ENCODE measurements at regions not wholly inside any gene's neighbourhood (a gene's known extent, or its start where the extent isn't known, plus 50 kb on each side); places are given as distances from the start of the nearest gene placed in this dataset.
A peak's percentile ranks its signal among the peaks of the same experiment; 100 is the strongest.

GRCh38 chr2:193521523-193521922 lies 1326.8 kb upstream of the TMEFF2 start:
- Histone ChIP-seq H3K27ac (ENCODE audit: extremely low read length, insufficient read depth, low read length) (no peak overlapping the region), H3K9me3 (ENCODE audit: low read length) (no peaks in the 10 kb centered on the region), H3K4me1 (ENCODE audit: insufficient read depth, low read length) (peaks cover 7% of the 10 kb centered on the region), H3K27me3 (ENCODE audit: control insufficient read depth in 1 of 2, insufficient read depth in 2 of 2, low read length in 2 of 2) (no peaks in the 10 kb centered on the region), H4K20me1 (ENCODE audit: insufficient read depth, low read length) (no peaks in the 10 kb centered on the region), H3K9ac (ENCODE audit: insufficient read depth, low read depth, low read length) (no peak overlapping the region), H3K4me3 (replicated peaks in 1 of 3; ENCODE audit: insufficient read depth in 1 of 3, low read depth in 2 of 3, low read length in 3 of 3) (no peak overlapping the region), H3K79me2 (ENCODE audit: insufficient read depth, low read length) (no peaks in the 10 kb centered on the region), H2AFZ (ENCODE audit: low read length) (no peak overlapping the region), H3K4me2 (ENCODE audit: low read depth, low read length) (no peak overlapping the region), H3K36me3 (replicated peaks in 1 of 2; ENCODE audit: control insufficient read depth in 1 of 2, insufficient read depth in 2 of 2, low read length in 2 of 2) (no peaks in the 10 kb centered on the region)
- FAIRE-seq = no peak
- WGBS (ENCODE audit: low lambda C conversion rate) = 4% methylated on average over 2 of the region's 2 CpGs
- in situ Hi-C loops (cut with HindIII; ENCODE audit: extremely low pct_ligation_motif_present, low pct_unique_long_range_greater_than_20kb) (no loop called here), intact Hi-C loops (cut with micrococcal nuclease; ENCODE audit: unreplicated experiment) (loop anchor here (1.0 kb wide), 1 partner anchor 36 kb away; no protein-coding TSS in a partner anchor)
- no peak for ATAC-seq
- BruUV-seq (replicated peaks) = no TSS peak
- peak; percentile 5 for DNase-seq (ENCODE audit: low spot score)
- TF ChIP-seq ZNF326 (CRISPR knock-in tag; IDR thresholded peaks at IDR 0.05; ENCODE audit: borderline replicate concordance) = no peak
- peak; percentile 36; the same call in 1 of the 2 replicates for TF ChIP-seq HNF4A (CRISPR knock-in tag; IDR thresholded peaks at IDR 0.05)
- TF ChIP-seq CEBPB (IDR thresholded peaks at IDR 0.05; ENCODE audit: borderline replicate concordance, low read depth, low read length) = peak; percentile 24; the same call in 1 of the 2 replicates
- ChIA-PET CTCF (ENCODE audit: low intra/inter-chr PET ratio, low total read pairs) (no interaction called here), POLR2A (no interaction called here)

DNA sequence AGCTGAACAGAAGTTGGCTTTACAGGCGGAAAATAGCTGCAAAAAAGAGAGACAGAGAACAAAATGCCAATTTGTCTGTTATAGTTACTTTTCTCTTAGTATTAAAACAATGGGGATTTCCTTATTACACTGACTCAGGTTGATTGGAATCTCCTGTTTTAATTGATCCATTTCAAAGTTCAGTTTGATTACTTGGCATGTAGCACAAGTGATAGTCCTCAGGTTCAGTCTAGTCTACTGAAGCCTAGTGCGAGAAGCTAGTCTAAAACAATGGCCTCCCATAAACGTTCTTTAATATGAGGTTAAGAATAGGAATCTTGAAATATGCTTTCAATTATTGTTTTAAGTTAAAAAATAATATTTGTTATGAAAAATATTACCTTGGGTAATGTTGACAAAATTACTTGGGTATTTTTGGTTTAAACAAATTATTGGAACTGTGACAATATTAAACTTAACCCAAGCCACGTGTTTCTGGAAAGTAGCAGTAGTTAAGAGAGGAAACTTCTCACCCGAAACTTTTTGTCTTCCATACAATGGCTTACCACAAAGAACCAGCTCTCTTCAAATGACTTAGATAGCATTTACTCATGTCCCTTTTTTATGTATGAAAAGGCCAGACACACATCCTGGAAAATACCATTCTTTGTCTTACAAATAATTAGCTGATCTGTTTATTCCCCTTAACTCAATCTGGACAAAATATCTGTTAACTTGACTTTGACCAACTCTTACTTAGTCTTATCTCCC lies 1326.2 kb upstream of the TMEFF2 start:
- no peak overlapping the region for H3K4me2 ChIP-seq (ENCODE audit: low read depth, low read length)
- H3K36me3 ChIP-seq (replicated peaks in 1 of 2; ENCODE audit: control insufficient read depth in 1 of 2, insufficient read depth in 2 of 2, low read length in 2 of 2) = no peaks in the 10 kb centered on the region
- no peaks in the 10 kb centered on the region for H4K20me1 ChIP-seq (ENCODE audit: insufficient read depth, low read length)
- H3K4me1 ChIP-seq (ENCODE audit: insufficient read depth, low read length) = peaks cover 7% of the 10 kb centered on the region
- DNase-seq (ENCODE audit: low spot score) = no peak
- H3K27ac ChIP-seq (ENCODE audit: extremely low read length, insufficient read depth, low read length) = no peak overlapping the region
- 54% methylated on average over 5 of the region's 5 CpGs for WGBS (ENCODE audit: low lambda C conversion rate)
- no peak overlapping the region for H3K4me3 ChIP-seq (replicated peaks in 1 of 3; ENCODE audit: insufficient read depth in 1 of 3, low read depth in 2 of 3, low read length in 3 of 3)
- no peak for ATAC-seq
- H3K9me3 ChIP-seq (ENCODE audit: low read length) = no peaks in the 10 kb centered on the region
- POLR2A ChIA-PET = no interaction called here
- in situ Hi-C loops (cut with HindIII; ENCODE audit: extremely low pct_ligation_motif_present, low pct_unique_long_range_greater_than_20kb) (no loop called here), intact Hi-C loops (cut with micrococcal nuclease; ENCODE audit: unreplicated experiment) (loop anchor here (1.0 kb wide), 1 partner anchor 36 kb away; no protein-coding TSS in a partner anchor)
- no peak overlapping the region for H2AFZ ChIP-seq (ENCODE audit: low read length)
- H3K27me3 ChIP-seq (ENCODE audit: control insufficient read depth in 1 of 2, insufficient read depth in 2 of 2, low read length in 2 of 2) = no peaks in the 10 kb centered on the region
- CTCF ChIA-PET (ENCODE audit: low intra/inter-chr PET ratio, low total read pairs) = no interaction called here
- BruUV-seq (replicated peaks) = no TSS peak
- no peaks in the 10 kb centered on the region for H3K79me2 ChIP-seq (ENCODE audit: insufficient read depth, low read length)
- no peak for FAIRE-seq
- no peak overlapping the region for H3K9ac ChIP-seq (ENCODE audit: insufficient read depth, low read depth, low read length)
- TF ChIP-seq ZBTB7B (CRISPR knock-in tag; IDR thresholded peaks at IDR 0.05) (no peak), ZNF407 (CRISPR knock-in tag; IDR thresholded peaks at IDR 0.05; ENCODE audit: not compliant biosample characterization) (no peak), CSRNP1 (CRISPR knock-in tag; IDR thresholded peaks at IDR 0.05) (no peak), HNF4A (CRISPR knock-in tag; IDR thresholded peaks at IDR 0.05) (no peak)
